C4-2B (cell line): ENCODE measurements at regions not wholly inside any gene's neighbourhood (a gene's known extent, or its start where the extent isn't known, plus 50 kb on each side); places are given as distances from the start of the nearest gene placed in this dataset.

ENCODE experiments used
- ZFX ChIP-seq: fragments of 450-650 bp; IDR thresholded peaks from 2 replicates; pipeline ENCODE4 v1.6.1; 2017
- TF ChIP-seq, protein P1 (sequence below): fragments of 450-650 bp; conservative IDR thresholded peaks from 2 replicates; pipeline ENCODE4 v1.5.1; 2017; ENCODE audit warnings: mild to moderate bottlenecking

DNA sequence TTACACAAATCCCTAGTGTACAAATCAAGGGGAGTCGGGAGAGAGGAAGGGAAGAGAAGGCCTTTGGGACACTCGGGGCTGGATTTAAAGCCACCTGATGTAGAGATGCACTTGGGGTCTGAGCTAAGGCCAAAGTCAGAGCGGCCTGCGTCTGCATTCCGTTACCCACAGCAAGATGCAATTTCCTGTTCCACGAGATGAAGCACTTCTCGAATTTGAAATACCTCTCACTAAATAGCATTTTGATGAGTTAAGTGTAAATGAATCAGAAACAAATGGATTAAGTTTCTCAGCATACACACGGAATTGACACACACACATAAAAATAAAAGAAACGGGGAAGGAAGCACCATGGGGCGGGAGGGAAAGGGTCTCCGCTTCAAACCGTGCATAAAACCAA lies 386.0 kb downstream of the SOX9 start:
- TF ChIP-seq, protein P1, sequence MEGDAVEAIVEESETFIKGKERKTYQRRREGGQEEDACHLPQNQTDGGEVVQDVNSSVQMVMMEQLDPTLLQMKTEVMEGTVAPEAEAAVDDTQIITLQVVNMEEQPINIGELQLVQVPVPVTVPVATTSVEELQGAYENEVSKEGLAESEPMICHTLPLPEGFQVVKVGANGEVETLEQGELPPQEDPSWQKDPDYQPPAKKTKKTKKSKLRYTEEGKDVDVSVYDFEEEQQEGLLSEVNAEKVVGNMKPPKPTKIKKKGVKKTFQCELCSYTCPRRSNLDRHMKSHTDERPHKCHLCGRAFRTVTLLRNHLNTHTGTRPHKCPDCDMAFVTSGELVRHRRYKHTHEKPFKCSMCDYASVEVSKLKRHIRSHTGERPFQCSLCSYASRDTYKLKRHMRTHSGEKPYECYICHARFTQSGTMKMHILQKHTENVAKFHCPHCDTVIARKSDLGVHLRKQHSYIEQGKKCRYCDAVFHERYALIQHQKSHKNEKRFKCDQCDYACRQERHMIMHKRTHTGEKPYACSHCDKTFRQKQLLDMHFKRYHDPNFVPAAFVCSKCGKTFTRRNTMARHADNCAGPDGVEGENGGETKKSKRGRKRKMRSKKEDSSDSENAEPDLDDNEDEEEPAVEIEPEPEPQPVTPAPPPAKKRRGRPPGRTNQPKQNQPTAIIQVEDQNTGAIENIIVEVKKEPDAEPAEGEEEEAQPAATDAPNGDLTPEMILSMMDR = no peak
- TF ChIP-seq ZFX = no peak
